HepG2 (cell line): ENCODE measurements at regions not wholly inside any gene's neighbourhood (a gene's known extent, or its start where the extent isn't known, plus 50 kb on each side); places are given as distances from the start of the nearest gene placed in this dataset.

Experiments used
- ATAC-seq: fragments of 200-7000 bp; cut with Tn5 transposase; 3 replicates; pipeline ENCODE4 v1.9.1; 2020; ENCODE audit warnings: mild to moderate bottlenecking, moderate library complexity
- BruUV-seq: library from RNA; stranded (reverse); fragments of 400-500 nt; replicated peaks from 2 replicates; lab custom pipeline; 2021; lab: Mats Ljungman, UMichigan
- CTCF ChIA-PET: fragments of 300-600 bp; formaldehyde crosslinking; extraction: SDS; loops from one replicate; lab custom pipeline; 2021; ENCODE audit warnings: low total read pairs, inconsistent platforms, low intra/inter-chr PET ratio; lab: Yijun Ruan, JAX
- POLR2A ChIA-PET: fragments of 350-600 bp; sonication (Branson Sonifier 250); formaldehyde crosslinking; loops from one replicate; lab custom pipeline; 2020; ENCODE audit warnings: antibody characterized with exemption, inconsistent platforms; lab: Yijun Ruan, JAX
- DNase-seq: peaks from one replicate; pipeline ENCODE4 v3.0.0-alpha.2; 2015; ENCODE audit warnings: low spot score
- FAIRE-seq: peaks from 3 replicates; lab custom pipeline; 2011; peaks lifted over from hg19 to GRCh38; lab: Jason Lieb, UNC
- H2AFZ ChIP-seq: one replicate; pipeline ENCODE4 v1.6.1; 2011; ENCODE audit warnings: low read length, inconsistent platforms
- H3K27ac ChIP-seq: fragments of 300-600 bp; 3 replicates; pipeline ENCODE4 v1.8.0; 2011; ENCODE audit warnings: mixed run types, mild to moderate bottlenecking, mixed read lengths, low read length, inconsistent platforms; ENCODE audit not compliant: insufficient read depth; ENCODE audit errors: extremely low read length
- H3K27me3 ChIP-seq, 2 experiments: fragments of 200-600 bp in 1 of 2; 2 replicates in 1 of 2; 3 replicates in 1 of 2; pipeline versions ENCODE4 v1.6.0 to v1.8.0; 2011; ENCODE audit warnings: low read length in 2 of 2, mild to moderate bottlenecking in 2 of 2, moderate library complexity in 2 of 2, inconsistent platforms in 1 of 2; ENCODE audit not compliant: insufficient read depth in 2 of 2, control insufficient read depth in 1 of 2
- H3K36me3 ChIP-seq, 2 experiments: fragments of 200-600 bp in 1 of 2; replicated peaks in 1 of 2; 2 replicates in 1 of 2; 3 replicates in 1 of 2; pipeline versions ENCODE4 v1.5.1 to v1.8.0; 2011; ENCODE audit warnings: low read length in 2 of 2, inconsistent platforms in 1 of 2; ENCODE audit not compliant: insufficient read depth in 2 of 2, control insufficient read depth in 1 of 2
- H3K4me1 ChIP-seq: 2 replicates; pipeline ENCODE4 v1.5.1; 2012; ENCODE audit warnings: low read length, inconsistent platforms; ENCODE audit not compliant: insufficient read depth
- H3K4me2 ChIP-seq: 2 replicates; pipeline ENCODE4 v1.6.0; 2011; ENCODE audit warnings: low read depth, low read length, inconsistent platforms
- H3K4me3 ChIP-seq, 3 experiments: fragments of 200-600 bp in 1 of 3; sonication (generic), shearing (Covaris generic) in 1 of 3; replicated peaks in 1 of 3; 2 replicates each; pipeline ENCODE4 v1.5.1; 2011 to 2016; ENCODE audit warnings: low read length in 3 of 3, inconsistent platforms in 2 of 3, low read depth in 2 of 3, mild to moderate bottlenecking in 2 of 3, control low read depth in 1 of 3, mixed read lengths in 1 of 3; ENCODE audit not compliant: insufficient read depth in 1 of 3
- H3K79me2 ChIP-seq: one replicate; pipeline ENCODE4 v1.6.1; 2011; ENCODE audit warnings: low read length, inconsistent platforms; ENCODE audit not compliant: insufficient read depth
- H3K9ac ChIP-seq: 2 replicates; pipeline ENCODE4 v1.6.0; 2011; ENCODE audit warnings: mild to moderate bottlenecking, low read depth, low read length, inconsistent platforms; ENCODE audit not compliant: insufficient read depth
- H3K9me3 ChIP-seq: 2 replicates; pipeline ENCODE4 v1.5.1; 2012; ENCODE audit warnings: mild to moderate bottlenecking, low read length
- H4K20me1 ChIP-seq: 2 replicates; pipeline ENCODE4 v1.6.0; 2011; ENCODE audit warnings: inconsistent platforms, mild to moderate bottlenecking, low read length, moderate library complexity; ENCODE audit not compliant: insufficient read depth
- KDM5B ChIP-seq: sonication (generic); formaldehyde crosslinking; IDR thresholded peaks from 2 replicates; pipeline ENCODE4 v1.4.0; 2020; ENCODE audit warnings: missing genetic modification reagents, mild to moderate bottlenecking, borderline replicate concordance
- NR2F6 ChIP-seq, 2 experiments: IDR thresholded peaks; 2 replicates each; pipeline ENCODE4 v1.6.1; 2016; ENCODE audit warnings: antibody characterized with exemption in 1 of 2, mild to moderate bottlenecking in 1 of 2
- SMAD9 ChIP-seq: sonication (generic); formaldehyde crosslinking; IDR thresholded peaks from 2 replicates; pipeline ENCODE4 v1.5.1; 2020; ENCODE audit warnings: mild to moderate bottlenecking, missing genetic modification reagents
- SRSF1 ChIP-seq: fragments of 200-400 bp; formaldehyde crosslinking; optimal IDR thresholded peaks from 2 replicates; pipeline ENCODE3; 2017; ENCODE audit warnings: mild to moderate bottlenecking, low read depth, low read length, moderate library complexity
- ZNF20 ChIP-seq: sonication (generic); formaldehyde crosslinking; IDR thresholded peaks from 2 replicates; pipeline ENCODE4 v1.4.0; 2020; ENCODE audit warnings: mild to moderate bottlenecking, moderate library complexity, missing genetic modification reagents
- ZNF776 ChIP-seq: sonication (generic); formaldehyde crosslinking; IDR thresholded peaks from 2 replicates; pipeline ENCODE4 v1.4.0; 2020; ENCODE audit warnings: mild to moderate bottlenecking, missing genetic modification reagents
- WGBS: methylation state at CpG from one replicate; pipeline ENCODE4 v1.1.6; 2017; ENCODE audit warnings: low lambda C conversion rate; 5-methylcytosine and 5-hydroxymethylcytosine counted together
- in situ Hi-C: cut with HindIII; loops from 2 replicates; pipeline ENCODE4 v1.10.0; 2017; ENCODE audit warnings: low pct_unique_long_range_greater_than_20kb; ENCODE audit not compliant: extremely low pct_ligation_motif_present
- intact Hi-C: fragments of 100-400 bp; cut with micrococcal nuclease; formaldehyde crosslinking; loops from one replicate; pipeline ENCODE4 v1.10.0; 2022; ENCODE audit not compliant: unreplicated experiment
- TF ChIP-seq, protein P1 (sequence below): sonication (generic); formaldehyde crosslinking; IDR thresholded peaks from 2 replicates; pipeline ENCODE4 v1.4.0; 2020; ENCODE audit warnings: missing genetic modification reagents
- TF ChIP-seq, protein P2 (sequence below): IDR thresholded peaks from 2 replicates; pipeline ENCODE4 v1.6.1; 2016

DNA sequence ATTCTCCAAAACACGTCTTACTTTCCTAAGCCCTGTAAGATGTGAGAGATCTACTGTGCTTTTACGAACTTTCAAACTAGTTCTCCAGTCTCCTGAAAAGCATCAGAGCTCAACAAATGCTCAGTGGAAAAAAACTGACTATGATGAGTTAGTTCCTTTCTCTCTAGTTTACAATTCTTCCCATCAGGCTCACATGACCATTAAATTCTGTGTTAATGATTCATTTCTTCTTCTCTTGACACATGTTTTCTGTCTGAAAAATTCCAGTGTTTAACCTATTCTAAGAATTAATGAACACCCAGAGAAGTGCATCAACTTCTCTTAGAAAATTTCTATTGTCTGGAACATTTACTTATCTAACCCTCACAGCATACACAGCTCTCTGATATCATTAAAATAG lies 844.3 kb downstream of the SI start:
- in situ Hi-C loops, result no loop called here
- no peaks in the 10 kb centered on the region for H3K9me3 ChIP-seq
- FAIRE-seq (no peak), DNase-seq (no peak)
- H3K27me3 ChIP-seq, result no peaks in the 10 kb centered on the region
- no peak overlapping the region for H3K27ac ChIP-seq
- H3K4me2 ChIP-seq, result no peak overlapping the region
- H3K36me3 ChIP-seq, result no peaks in the 10 kb centered on the region
- intact Hi-C loops, result no loop called here
- no peaks in the 10 kb centered on the region for H3K79me2 ChIP-seq
- TF ChIP-seq SMAD9 (CRISPR knock-in tag), result no peak
- no peak for TF ChIP-seq NR2F6 (IDR thresholded peaks at IDR 0.05)
- no peak for TF ChIP-seq NR2F6 (CRISPR knock-in tag; IDR thresholded peaks at IDR 0.05)
- TF ChIP-seq, protein P1, sequence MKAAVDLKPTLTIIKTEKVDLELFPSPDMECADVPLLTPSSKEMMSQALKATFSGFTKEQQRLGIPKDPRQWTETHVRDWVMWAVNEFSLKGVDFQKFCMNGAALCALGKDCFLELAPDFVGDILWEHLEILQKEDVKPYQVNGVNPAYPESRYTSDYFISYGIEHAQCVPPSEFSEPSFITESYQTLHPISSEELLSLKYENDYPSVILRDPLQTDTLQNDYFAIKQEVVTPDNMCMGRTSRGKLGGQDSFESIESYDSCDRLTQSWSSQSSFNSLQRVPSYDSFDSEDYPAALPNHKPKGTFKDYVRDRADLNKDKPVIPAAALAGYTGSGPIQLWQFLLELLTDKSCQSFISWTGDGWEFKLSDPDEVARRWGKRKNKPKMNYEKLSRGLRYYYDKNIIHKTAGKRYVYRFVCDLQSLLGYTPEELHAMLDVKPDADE (CRISPR knock-in tag), result no peak
- TF ChIP-seq, protein P2, sequence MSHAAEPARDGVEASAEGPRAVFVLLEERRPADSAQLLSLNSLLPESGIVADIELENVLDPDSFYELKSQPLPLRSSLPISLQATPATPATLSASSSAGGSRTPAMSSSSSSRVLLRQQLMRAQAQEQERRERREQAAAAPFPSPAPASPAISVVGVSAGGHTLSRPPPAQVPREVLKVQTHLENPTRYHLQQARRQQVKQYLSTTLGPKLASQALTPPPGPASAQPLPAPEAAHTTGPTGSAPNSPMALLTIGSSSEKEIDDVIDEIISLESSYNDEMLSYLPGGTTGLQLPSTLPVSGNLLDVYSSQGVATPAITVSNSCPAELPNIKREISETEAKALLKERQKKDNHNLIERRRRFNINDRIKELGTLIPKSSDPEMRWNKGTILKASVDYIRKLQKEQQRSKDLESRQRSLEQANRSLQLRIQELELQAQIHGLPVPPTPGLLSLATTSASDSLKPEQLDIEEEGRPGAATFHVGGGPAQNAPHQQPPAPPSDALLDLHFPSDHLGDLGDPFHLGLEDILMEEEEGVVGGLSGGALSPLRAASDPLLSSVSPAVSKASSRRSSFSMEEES (CRISPR knock-in tag), result no peak
- no peak for TF ChIP-seq ZNF776 (CRISPR knock-in tag)
- no peak for TF ChIP-seq ZNF20
- TF ChIP-seq KDM5B (CRISPR knock-in tag), result no peak
- TF ChIP-seq SRSF1, result no peak
- TF ChIP-seq, all 625 proteins: peak for 0
- H3K4me1 ChIP-seq, result no peaks in the 10 kb centered on the region
- 6% methylated on average over 2 of the region's 2 CpGs for WGBS
- BruUV-seq, result no TSS peak
- ChIA-PET CTCF (no interaction called here), POLR2A (no interaction called here)
- no peak for ATAC-seq
- no peaks in the 10 kb centered on the region for H4K20me1 ChIP-seq
- H3K9ac ChIP-seq, result no peak overlapping the region
- H3K4me3 ChIP-seq, result no peak overlapping the region
- H2AFZ ChIP-seq, result no peak overlapping the region
